CD4-positive, alpha-beta T cell treated with Interleukin-21 for 1 hour (primary cell): ENCODE measurements at regions not wholly inside any gene's neighbourhood (a gene's known extent, or its start where the extent isn't known, plus 50 kb on each side); places are given as distances from the start of the nearest gene placed in this dataset.
"Not testable (repeated sequence)": the region's sequence is repeated elsewhere in the genome, so short reads cannot be mapped to it uniquely, and the experiment has no call there.

Source experiments
- DNase-seq: peaks from one replicate; pipeline ENCODE4 v3.0.0-alpha.2; 2020

GRCh38 chr5:124873188-124873587 is 126.7 kb upstream of the ZNF608 start:
- DNase-seq = no peak

DNA sequence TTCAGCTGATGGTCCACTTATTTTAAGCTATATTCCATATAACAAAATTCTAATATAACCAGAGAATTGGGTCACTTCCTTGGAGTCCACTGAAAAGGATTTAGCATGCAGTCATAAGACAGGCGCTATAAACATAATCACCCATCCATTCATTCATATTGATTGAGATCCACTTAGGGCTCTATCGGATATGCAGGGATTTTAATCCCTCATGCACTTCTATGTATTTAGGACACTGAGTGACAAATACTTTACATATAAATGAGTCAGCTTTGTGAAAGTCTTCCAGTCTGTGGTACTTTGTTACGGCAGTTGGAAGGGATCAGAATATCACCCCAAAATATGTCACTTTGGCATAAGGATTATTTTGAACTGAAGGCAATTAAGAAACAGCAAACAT is 127.3 kb upstream of the ZNF608 start:
- no peak for DNase-seq

DNA sequence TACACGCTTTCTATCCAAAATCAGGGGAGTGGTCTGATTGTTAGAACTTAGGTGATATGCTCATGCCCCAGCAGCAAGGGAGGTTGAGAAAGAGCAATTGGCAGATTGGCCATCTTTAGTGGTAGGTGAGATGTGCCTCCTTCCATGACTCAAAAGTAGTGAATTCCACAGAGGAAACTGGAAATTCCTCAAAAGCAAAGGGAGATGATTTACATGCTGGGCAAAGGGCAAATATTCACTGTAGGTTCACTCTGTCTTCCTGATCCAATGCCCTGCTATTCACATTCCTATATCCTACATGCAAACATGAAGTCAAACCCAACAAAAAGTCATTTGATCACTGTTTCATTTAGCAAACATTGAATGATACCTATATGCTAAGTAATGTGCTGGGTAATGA is 130.1 kb upstream of the ZNF608 start:
- no peak for DNase-seq

- no peak for DNase-seq
Observed at GRCh38 chr5:124876983-124877382, 130.5 kb upstream of the ZNF608 start.

DNA sequence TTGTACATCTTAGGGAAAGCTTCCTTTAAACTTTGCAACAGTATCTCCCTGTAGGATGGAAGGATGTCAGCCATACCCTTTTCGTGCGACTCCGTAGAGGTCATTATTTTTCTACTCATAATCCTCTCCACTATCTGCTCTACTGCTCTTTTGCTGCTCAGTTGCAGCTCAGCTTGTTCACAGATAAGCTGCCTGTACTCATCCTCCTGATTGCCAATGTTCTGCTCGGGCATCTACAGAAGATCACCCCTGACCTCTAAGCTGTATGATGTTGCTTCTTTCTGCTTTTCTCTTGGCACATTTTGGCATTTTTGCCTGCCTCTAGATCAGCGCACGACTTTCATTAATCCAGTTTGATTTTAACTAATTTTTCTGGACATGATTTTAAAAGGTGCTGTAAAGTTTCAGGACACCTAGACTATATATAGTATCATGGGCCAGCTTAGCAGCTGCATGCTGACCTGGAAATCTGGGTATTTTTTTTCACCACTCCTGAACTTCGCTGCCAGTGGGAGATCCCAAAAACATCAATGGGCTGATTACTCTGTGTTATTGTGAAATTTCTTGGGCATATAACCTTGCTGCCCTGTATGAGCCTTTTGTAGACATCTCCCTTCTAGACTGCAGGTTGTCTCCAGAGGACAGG is 131.2 kb upstream of the ZNF608 start:
- DNase-seq = no peak

GRCh38 chr5:124878583-124879342 is 132.3 kb upstream of the ZNF608 start:
- no peak for DNase-seq

DNA sequence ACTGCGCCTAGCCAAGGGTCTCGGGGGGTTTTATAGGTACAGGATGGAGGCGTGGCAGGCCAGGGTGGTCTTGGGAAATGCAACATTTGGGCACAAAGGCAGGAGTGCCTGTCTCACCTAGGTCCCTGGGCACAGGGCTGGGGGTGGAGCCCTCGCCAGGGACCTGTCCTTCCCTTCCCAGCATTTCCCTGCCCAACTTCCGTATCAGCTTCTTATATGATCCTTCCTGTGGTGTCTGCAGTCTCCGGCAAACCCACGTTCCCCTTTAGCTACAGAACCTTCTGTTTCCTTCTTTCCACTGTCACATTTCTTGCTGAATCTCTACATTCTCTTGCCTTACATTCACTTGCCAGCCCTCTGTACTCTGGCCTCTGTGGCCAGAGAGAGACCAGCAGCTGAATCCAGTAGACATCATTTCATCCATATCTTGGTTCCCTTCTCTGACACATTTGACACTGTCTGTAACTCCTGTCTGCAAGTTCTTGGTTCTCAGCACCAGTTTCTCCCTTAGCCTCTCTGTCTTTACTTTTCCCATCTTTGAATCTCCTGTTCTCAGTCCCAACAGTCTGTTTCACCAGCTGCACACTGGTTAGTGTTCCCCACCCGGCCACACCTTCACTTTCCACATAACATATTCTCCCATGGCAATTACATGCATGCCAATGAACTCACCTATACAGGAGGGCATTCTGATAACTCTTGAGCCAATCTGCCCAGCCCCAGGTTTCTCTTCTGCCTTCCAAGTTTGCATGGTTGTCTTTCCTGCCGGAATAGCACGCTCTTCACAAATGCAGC is 134.7 kb upstream of the ZNF608 start:
- no peak for DNase-seq

DNA sequence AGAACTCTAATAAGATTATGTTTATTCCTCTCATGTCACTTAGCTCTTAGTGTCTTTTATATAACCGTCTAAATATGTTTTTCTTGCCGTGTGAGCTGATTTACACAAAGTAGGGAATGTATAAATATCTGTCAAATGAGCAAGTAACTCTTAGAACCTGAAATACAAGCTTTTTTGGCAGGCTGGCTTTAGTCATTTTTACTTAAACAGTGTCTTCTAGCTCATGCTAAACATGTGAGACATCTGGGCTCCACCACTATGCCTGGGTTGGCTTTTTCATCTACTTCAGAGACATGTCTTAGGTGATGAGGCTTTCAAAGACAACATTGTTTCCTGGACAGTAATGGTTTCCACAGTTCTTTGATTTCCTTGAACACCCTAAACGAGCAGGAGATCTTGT is 137.2 kb upstream of the ZNF608 start:
- no peak for DNase-seq

DNA sequence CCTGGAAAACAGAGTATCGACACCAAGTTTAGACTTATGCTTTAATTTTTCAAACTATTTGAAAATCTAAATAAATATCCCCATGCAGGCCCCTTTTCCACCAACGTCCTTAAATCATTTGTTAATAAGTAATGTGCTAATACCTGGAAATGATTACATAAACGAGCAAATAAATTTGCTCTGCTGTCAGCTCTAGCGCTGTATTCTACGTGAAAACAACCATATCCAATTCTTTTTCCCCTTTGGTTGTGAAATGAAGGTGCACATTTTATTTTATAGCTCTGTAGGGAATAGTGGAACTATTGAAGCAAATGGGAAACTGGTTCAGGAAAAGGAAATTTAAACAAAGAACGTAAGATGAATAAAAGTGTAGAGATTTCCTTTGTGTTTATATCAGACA is 137.7 kb upstream of the ZNF608 start:
- DNase-seq = no peak

GRCh38 chr5:124885490-124885889 is 139.1 kb upstream of the ZNF608 start:
- DNase-seq = no peak

DNA sequence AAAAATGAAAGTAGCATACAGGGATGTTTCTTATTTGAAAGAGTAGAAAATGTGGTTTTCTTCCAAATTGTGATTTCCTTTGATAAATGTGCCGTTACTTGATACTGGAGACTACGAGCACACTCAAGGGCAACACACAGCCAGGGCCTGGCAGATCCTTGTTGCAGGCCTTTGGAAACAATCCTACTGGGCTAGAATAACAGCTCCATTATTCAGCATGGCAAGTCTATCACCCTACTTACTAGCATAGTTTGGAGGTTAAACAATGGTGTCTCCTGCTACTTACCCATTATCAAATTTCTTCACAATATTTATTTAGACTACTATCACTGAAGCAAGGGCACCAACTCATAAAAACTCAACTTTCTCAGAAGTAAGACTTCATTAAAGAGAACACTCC is 140.8 kb upstream of the ZNF608 start:
- no peak for DNase-seq

GRCh38 chr5:124888050-124888506 is 141.6 kb upstream of the ZNF608 start:
- DNase-seq = no peak

GRCh38 chr5:124888622-124889485 is 142.4 kb upstream of the ZNF608 start:
- no peak for DNase-seq

DNA sequence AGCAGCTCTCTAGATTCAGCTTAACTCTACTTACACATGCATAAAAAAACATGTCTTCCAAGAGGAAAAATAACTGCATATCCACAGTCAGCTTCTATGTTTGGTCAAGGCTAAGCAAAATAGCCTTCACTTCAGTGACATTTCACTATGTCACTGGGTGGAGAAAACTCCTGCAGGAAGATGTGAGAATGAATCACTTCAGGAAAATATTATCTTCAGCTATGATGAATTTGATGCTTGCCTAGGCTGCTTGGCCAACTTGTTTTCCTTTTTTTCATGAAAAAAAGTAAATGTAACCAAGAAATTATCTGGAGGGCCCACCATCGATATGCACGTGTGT is 143.0 kb upstream of the ZNF608 start:
- DNase-seq = no peak

DNA sequence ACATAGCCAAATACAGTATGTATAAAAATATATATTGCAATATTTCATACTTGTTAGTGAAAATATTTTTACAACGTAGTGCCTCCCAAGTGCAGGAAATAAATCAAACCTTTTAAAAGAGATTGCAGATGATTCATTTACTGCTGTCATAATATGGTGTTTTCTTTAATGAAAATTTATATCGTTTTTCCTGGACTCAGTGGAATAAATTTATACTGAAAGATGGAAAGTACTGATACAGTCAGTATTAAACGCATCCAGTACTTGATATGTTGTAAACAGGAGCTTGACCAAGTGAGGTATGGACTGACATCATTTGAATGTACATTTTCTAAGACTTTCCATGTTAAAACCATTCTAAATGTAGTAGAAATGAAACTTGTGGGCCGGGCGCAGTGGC is 143.4 kb upstream of the ZNF608 start:
- no peak for DNase-seq

DNA sequence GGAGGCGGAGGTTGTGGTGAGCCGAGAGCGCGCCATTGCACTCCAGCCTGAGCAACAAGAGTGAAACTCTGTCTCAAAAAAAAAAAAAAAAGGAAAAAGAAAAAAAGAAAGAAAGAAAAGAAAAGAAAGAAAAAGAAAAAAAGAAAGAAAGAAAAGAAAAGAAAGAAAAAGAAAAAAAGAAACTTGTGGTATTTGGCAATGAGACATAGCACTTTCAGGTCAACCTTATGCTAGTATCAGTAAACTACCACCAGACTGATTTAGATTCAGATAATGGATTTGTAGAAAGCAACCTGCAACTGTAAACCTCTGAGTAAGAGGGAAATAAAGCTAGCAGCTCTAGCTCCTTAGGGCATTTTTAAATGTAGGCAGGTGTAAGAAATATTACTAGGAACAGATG is 144.0 kb upstream of the ZNF608 start:
- DNase-seq = not testable (repeated sequence)

DNA sequence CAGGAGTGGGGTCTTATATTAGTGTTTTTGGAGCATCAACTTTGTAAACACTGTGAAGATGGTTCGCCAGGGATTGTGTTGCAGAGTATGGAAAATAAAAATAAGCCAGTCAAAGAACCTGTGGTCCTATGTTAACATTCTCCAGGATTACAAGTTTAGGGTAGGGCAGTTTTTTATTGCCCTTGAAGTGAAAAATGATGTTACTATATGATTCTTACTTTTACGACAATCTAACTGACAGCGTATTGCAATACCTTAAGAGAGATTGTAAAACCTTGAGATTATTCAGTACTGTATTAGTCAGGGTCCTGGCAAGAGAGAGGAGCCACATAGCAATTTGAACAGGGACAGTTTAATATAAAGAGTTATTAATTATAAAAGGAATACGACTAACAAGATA is 144.7 kb upstream of the ZNF608 start:
- no peak for DNase-seq

DNA sequence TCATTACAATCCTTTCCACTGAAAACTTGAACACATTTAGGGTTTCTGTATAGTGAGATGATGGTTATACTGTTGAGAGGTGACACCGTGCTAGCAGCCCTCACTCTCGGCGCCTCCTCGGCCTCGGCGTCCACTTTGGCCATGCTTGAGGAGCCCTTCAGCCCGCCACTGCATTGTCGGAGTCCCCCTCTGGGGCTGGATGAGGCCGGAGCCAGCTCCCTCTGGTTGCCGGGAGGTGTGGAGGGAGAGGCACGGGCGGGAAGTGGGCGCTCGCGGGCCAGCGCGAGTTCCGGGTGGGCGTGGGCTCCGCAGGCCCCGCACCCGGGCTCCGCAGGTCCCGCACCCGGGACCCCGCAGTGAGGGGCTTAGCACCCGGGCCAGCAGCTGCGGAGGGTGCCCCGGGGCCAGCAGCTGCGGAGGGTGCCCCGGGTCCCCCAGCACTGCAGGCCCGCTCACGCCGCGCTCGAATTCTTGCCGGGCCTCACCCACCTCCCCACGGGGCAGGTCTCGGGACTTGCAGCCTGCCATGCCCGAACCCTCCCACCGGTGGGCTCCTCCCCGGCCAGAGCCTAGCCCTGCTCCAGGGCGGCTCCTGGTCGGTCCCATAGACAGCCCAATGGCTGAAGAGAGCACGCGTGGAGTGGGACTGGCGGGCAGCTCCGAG is 145.9 kb upstream of the ZNF608 start:
- DNase-seq = no peak

GRCh38 chr5:124894541-124894940 is 148.1 kb upstream of the ZNF608 start:
- DNase-seq = no peak

DNA sequence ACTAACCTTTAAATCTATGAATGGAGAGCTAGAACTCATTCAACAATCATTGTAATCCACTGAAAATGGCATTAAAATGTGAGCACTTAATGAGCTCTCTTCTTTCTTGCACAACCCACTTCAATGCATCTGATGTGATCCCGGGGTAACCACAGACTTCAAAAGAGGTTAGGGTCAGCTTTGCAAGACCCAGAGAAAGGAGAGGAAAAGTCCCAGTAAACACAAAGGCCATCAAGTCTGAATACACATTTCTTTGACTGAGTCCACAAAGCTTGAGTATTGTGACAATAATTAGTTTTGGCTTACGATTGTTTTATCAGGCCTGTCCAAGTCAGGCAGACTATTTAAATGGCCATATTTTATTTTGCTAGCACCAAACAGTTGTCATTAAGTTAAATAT is 148.8 kb upstream of the ZNF608 start:
- DNase-seq = no peak

DNA sequence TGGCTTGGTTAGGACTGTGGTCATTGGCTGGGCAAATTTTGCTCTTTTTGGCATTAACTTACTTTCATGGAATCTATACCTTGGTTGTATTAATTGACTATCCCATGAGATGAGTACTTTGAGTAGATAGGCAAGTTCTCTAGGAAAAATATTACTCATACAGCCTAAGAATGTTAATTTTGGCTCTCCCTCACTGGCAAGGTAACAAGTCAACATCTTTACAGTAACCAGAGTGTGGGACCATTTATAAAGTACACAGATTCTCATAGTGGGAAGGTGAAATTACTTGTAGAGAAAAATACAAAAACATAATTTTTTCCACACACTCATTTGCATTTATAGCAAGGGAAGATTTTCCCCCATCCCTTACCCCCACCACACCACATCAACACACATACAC is 154.6 kb upstream of the ZNF608 start:
- DNase-seq = no peak

DNA sequence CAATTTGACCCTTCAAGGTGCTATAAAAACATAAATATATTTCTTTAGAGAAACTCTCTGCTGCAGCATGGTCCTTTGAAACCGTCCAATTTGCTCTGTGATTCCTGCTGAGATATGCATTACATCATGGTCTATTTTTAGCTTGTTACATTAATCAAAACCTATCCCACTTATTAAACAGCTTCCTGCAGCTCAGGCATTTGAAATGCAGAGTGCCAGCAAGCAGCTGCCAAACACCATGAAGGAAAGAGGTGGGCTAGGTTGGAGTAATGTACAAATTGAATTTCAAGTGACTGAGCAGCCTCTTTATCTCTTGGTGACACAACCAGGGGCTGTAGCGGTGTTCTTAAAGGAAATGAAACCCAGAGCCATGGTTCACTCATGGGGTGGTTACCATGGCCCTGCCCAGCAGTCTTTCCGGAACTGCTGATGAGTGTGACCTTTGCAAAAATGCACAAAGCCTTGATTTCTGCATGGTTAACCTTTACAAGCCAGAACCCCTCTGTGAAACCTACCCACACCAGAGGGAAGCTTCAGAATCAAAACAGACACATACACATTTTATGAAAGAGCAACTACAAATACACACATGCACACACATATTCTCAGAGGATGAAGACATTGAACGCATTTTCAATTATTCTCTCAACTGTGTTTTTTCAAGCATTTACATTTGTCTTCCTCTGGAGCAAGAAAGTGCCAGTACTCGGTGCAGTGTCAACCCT is 155.8 kb upstream of the ZNF608 start:
- DNase-seq = peak; percentile 3
